Liver (tissue), 2 donors: ENCODE measurements at regions not wholly inside any gene's neighbourhood (a gene's known extent, or its start where the extent isn't known, plus 50 kb on each side); places are given as distances from the start of the nearest gene placed in this dataset.

Experiments used
- GABPA ChIP-seq, 2 donors: IDR thresholded peaks in 1 of 2; conservative IDR thresholded peaks in 1 of 2; 2 replicates each; pipeline ENCODE4 v1.6.1; 2016; ENCODE audit warnings: antibody characterized with exemption in 2 of 2, mild to moderate bottlenecking in 1 of 2, moderate library complexity in 1 of 2
- NR2F2 ChIP-seq: IDR thresholded peaks from 2 replicates; pipeline ENCODE4 v1.6.1; 2016; ENCODE audit warnings: antibody characterized with exemption
- donor health status: healthy.

DNA sequence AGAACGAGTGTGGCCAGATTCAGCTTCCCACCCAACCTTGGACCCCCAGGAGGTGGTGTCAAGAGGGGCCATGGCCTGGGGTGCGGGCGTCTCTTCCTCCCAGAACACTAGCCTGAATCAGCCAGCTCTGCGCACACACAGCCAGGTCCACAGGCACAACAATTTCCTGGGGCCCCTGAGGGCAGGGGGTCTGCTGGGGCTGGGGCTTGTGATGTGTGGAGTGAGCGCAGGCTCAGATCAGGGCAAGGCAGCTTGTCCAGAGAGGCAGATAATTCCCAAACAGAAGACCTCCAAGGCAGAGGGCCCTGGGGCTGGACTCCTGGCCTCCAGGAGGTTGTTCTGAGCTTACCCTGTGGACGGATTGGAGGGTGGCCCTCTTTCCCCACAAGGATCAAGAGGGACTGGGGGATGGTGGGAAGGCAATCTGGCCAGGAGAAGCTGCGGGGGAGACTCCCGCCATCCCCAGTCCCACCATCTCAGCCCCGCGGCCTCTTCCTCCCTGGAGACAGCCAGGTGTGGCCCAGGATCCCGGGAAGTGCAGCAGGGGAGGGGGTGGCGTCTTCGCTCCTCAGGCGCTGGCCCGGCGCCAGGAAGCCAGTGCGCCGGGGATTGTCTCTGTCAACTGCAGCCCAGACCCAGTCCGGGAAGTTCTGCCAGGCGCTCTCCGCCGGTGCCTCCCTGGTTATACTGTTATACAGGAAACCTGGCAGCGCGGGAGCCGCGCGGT lies 52.0 kb upstream of the AMZ2 start:
- TF ChIP-seq NR2F2 (no peak), GABPA (IDR thresholded peaks at IDR 0.05 in 1 of 2, conservative IDR thresholded peaks at IDR 0.05 in 1 of 2) (no peak)
